GM12878 (cell line): ENCODE measurements at regions not wholly inside any gene's neighbourhood (a gene's known extent, or its start where the extent isn't known, plus 50 kb on each side); places are given as distances from the start of the nearest gene placed in this dataset.
A peak's percentile ranks its signal among the peaks of the same experiment; 100 is the strongest.

Experiments
- ATF7 ChIP-seq: fragments of 450-650 bp; IDR thresholded peaks from 2 replicates; pipeline ENCODE4 v1.6.1; 2016; ENCODE audit warnings: low read depth, mild to moderate bottlenecking
- BCL11A ChIP-seq: IDR thresholded peaks from 2 replicates; pipeline ENCODE4 v1.6.1; 2011; ENCODE audit warnings: low read depth, low read length
- CHD2 ChIP-seq: IDR thresholded peaks from 2 replicates; pipeline ENCODE4 v1.6.1; 2011; ENCODE audit warnings: low read depth, low read length, improper control_type of control experiment, borderline replicate concordance
- CREB1 ChIP-seq: IDR thresholded peaks from 2 replicates; pipeline ENCODE4 v1.6.1; 2012; ENCODE audit warnings: low read depth, mild to moderate bottlenecking, inconsistent platforms
- E2F8 ChIP-seq: fragments of 450-650 bp; IDR thresholded peaks from 2 replicates; pipeline ENCODE4 v1.6.1; 2018; ENCODE audit warnings: mild to moderate bottlenecking, low read depth, moderate library complexity; ENCODE audit not compliant: partially characterized antibody
- EGR1 ChIP-seq, 2 experiments: IDR thresholded peaks; 1 replicate in 1 of 2; 2 replicates in 1 of 2; pipeline ENCODE4 v1.6.1; 2011 to 2012; ENCODE audit warnings: low read depth in 2 of 2, low read length in 2 of 2, borderline replicate concordance in 1 of 2, mild to moderate bottlenecking in 1 of 2, moderate library complexity in 1 of 2
- ELK1 ChIP-seq: IDR thresholded peaks from 2 replicates; pipeline ENCODE4 v1.6.1; 2012; ENCODE audit warnings: low read depth, low read length, improper control_type of control experiment
- ESRRA ChIP-seq: IDR thresholded peaks from 2 replicates; pipeline ENCODE4 v1.6.1; 2012; ENCODE audit warnings: mild to moderate bottlenecking, low read length, improper control_type of control experiment
- FOXM1 ChIP-seq: IDR thresholded peaks from 2 replicates; pipeline ENCODE4 v1.6.1; 2012; ENCODE audit warnings: low read depth, mild to moderate bottlenecking, inconsistent platforms, low read length, moderate library complexity
- GATAD2B ChIP-seq: fragments of 450-650 bp; conservative IDR thresholded peaks from 2 replicates; pipeline ENCODE4 v1.6.1; 2017; ENCODE audit warnings: low read depth, mild to moderate bottlenecking, moderate library complexity
- IRF5 ChIP-seq: fragments of 450-650 bp; IDR thresholded peaks from 2 replicates; pipeline ENCODE4 v1.6.1; 2017; ENCODE audit warnings: borderline replicate concordance
- JUNB ChIP-seq: IDR thresholded peaks from 2 replicates; pipeline ENCODE4 v1.6.1; 2016; ENCODE audit warnings: antibody characterized with exemption, mild to moderate bottlenecking
- MTA2 ChIP-seq: fragments of 450-650 bp; IDR thresholded peaks from 2 replicates; pipeline ENCODE4 v1.6.1; 2016; ENCODE audit warnings: low read depth, mild to moderate bottlenecking, moderate library complexity
- NFYA ChIP-seq: IDR thresholded peaks from 2 replicates; pipeline ENCODE4 v1.6.1; 2011; ENCODE audit warnings: low read depth, mild to moderate bottlenecking, low read length, improper control_type of control experiment, borderline replicate concordance
- SMAD1 ChIP-seq: fragments of 450-650 bp; IDR thresholded peaks from 2 replicates; pipeline ENCODE4 v1.6.1; 2018; ENCODE audit warnings: mild to moderate bottlenecking, low read depth; ENCODE audit not compliant: partially characterized antibody
- SP1 ChIP-seq: IDR thresholded peaks from one replicate; pipeline ENCODE4 v1.6.1; 2011; ENCODE audit warnings: low read depth, low read length
- SRF ChIP-seq, 2 experiments: IDR thresholded peaks; 2 replicates each; pipeline ENCODE4 v1.6.1; 2011; ENCODE audit warnings: low read depth in 2 of 2, low read length in 2 of 2, mild to moderate bottlenecking in 1 of 2, moderate library complexity in 1 of 2
- WRNIP1 ChIP-seq: IDR thresholded peaks from 2 replicates; pipeline ENCODE4 v1.6.1; 2011; ENCODE audit warnings: low read depth, low read length, improper control_type of control experiment, borderline replicate concordance

GRCh38 chr5:87081511-87082372, 185.9 kb upstream of the RASA1 start (continued):
- TF ChIP-seq E2F8 (peak; percentile 40), WRNIP1 (no peak), SRF (IDR thresholded peaks at IDR 0.05; ENCODE audit: low read depth in 2 of 2, low read length in 2 of 2) (peak in 1 of 2 experiments; percentile 90; a peak in 2 of 4 replicates), IRF5 (0 out of 2 replicates have a peak, but pooled peaks have one; percentile 23), JUNB (peak; percentile 36; the same call in 1 of the 2 replicates), MTA2 (peak; percentile 96), EGR1 (IDR thresholded peaks at IDR 0.05; ENCODE audit: borderline replicate concordance in 1 of 2, low read depth in 2 of 2, low read length in 2 of 2) (peak in 1 of 2 experiments; percentile 94; a peak in 2 of 3 replicates), NFYA (no peak), CHD2 (peak; percentile 44; the same call in 1 of the 2 replicates), SP1 (peak; percentile 30), GATAD2B (peak; percentile 61; the same call in 1 of the 2 replicates), ESRRA (no peak), BCL11A (peak; percentile 94), ATF7 (peak; percentile 73), FOXM1 (peak; percentile 97), ELK1 (peak; percentile 90), SMAD1 (peak; percentile 13), CREB1 (peak; percentile 61; the same call in 1 of the 2 replicates)
